Gastroesophageal sphincter (tissue), 3 donors: ENCODE measurements at regions not wholly inside any gene's neighbourhood (a gene's known extent, or its start where the extent isn't known, plus 50 kb on each side); places are given as distances from the start of the nearest gene placed in this dataset.

ENCODE experiments used
- CTCF ChIP-seq, 4 experiments: fragments of 200-600 bp in 2 of 4; fragments of 450-650 bp in 2 of 4; sonication (generic) in 1 of 4; IDR thresholded peaks; one replicate each; pipeline ENCODE4 v1.5.1; 2017 to 2019; ENCODE audit warnings: antibody characterized with exemption in 4 of 4, mild to moderate bottlenecking in 2 of 4, moderate library complexity in 2 of 4
- EP300 ChIP-seq: sonication (generic); formaldehyde crosslinking; IDR thresholded peaks from one replicate; pipeline ENCODE4 v1.6.1; 2017; ENCODE audit warnings: antibody characterized with exemption, mild to moderate bottlenecking
- POLR2A ChIP-seq, 2 donors: fragments of 450-650 bp; IDR thresholded peaks; one replicate each; pipeline ENCODE4 v1.6.1; 2017; ENCODE audit warnings: antibody characterized with exemption in 2 of 2, mild to moderate bottlenecking in 2 of 2, moderate library complexity in 1 of 2

DNA sequence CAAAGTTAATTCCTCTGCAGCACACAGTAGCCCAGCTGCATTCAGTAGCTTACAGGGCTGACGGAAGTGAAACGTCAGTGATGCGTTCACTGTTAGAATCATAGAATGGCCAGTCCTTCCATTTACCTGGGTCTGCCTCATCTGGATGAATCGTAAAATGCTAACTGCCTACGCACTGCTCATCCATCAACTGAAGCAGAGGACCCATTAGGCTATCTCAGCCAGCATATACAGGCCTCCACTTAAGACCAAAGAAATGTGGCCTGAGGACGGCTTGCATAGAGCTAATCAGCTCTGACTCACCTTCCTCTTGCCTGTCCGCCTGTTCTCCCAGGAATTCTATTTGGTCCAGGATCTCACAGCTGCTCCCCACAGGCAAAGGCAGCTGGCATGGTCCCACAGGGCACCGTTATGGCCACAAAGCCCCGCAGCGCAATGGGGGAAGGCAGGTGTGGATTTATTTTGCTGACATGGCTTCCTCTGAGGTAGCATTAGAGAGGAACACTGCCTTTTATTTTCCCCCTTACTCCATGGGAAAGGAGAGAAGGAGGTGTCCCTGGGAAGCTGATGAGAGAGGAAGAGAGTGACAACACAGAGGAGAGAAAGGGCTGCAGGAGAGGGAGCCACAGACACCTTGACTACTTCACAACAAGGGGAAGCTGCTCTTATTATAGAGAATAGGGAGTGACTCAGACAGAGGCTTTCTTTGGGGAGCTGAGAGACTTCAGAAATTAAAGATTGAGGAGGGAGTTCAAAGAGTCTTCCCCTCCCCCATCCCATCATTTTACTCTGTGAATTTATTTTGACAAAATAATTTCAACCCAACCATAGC is 177.6 kb downstream of the HHIPL2 start:
- TF ChIP-seq EP300 (no peak), CTCF (IDR thresholded peaks at IDR 0.05) (no peak), POLR2A (IDR thresholded peaks at IDR 0.05) (no peak)
